OCI-LY1 (cell line): ENCODE measurements at regions not wholly inside any gene's neighbourhood (a gene's known extent, or its start where the extent isn't known, plus 50 kb on each side); places are given as distances from the start of the nearest gene placed in this dataset.

ENCODE experiments used
- CTCF ChIP-seq: fragments of 200-600 bp; sonication (generic), shearing (Covaris generic); IDR thresholded peaks from 2 replicates; pipeline ENCODE4 v1.5.1; 2017; ENCODE audit warnings: mild to moderate bottlenecking, antibody characterized with exemption, low read length, moderate library complexity, mixed read lengths
- EZH2 ChIP-seq: fragments of 200-600 bp; sonication (generic), shearing (Covaris generic); IDR thresholded peaks from 2 replicates; pipeline ENCODE4 v1.8.0; 2017; ENCODE audit warnings: borderline replicate concordance, mixed run types, mild to moderate bottlenecking, antibody characterized with exemption, low read length, moderate library complexity, mixed read lengths

- TF ChIP-seq EZH2 (no peak), CTCF (no peak)
Measured at GRCh38 chr2:145374165-145374564, 854.2 kb upstream of the ZEB2 start.
